HEK293 (cell line): ENCODE measurements at regions not wholly inside any gene's neighbourhood (a gene's known extent, or its start where the extent isn't known, plus 50 kb on each side); places are given as distances from the start of the nearest gene placed in this dataset.

Source experiments
- CTCF ChIA-PET: fragments of 350-600 bp; formaldehyde crosslinking; extraction: SDS; loops from one replicate; lab custom pipeline; 2021; ENCODE audit warnings: antibody characterized with exemption; lab: Yijun Ruan, JAX
- POLR2A ChIA-PET: fragments of 300-600 bp; formaldehyde crosslinking; extraction: SDS; loops from one replicate; lab custom pipeline; 2020; ENCODE audit warnings: antibody characterized with exemption, inconsistent platforms; lab: Yijun Ruan, JAX
- H3K27ac ChIP-seq: fragments of 200-500 bp; sonication (Bioruptor generic); 2 replicates; pipeline ENCODE4 v1.5.1; 2014; ENCODE audit warnings: low read depth, low read length, control low read depth, inconsistent platforms; ENCODE audit errors: extremely low read depth
- H3K36me3 ChIP-seq, 2 experiments: fragments of 200-500 bp in 1 of 2; sonication (Bioruptor generic) in 1 of 2; 1 replicate in 1 of 2; 2 replicates in 1 of 2; pipeline ENCODE4 v1.5.1; 2014 to 2017; ENCODE audit warnings: inconsistent platforms in 2 of 2, low read length in 2 of 2; ENCODE audit not compliant: control insufficient read depth in 2 of 2, insufficient read depth in 1 of 2
- H3K4me1 ChIP-seq: fragments of 200-500 bp; sonication (Bioruptor generic); 2 replicates; pipeline ENCODE4 v1.5.1; 2014; ENCODE audit warnings: mild to moderate bottlenecking, low read length, inconsistent platforms; ENCODE audit not compliant: control insufficient read depth, insufficient read depth
- H3K4me3 ChIP-seq: 2 replicates; pipeline ENCODE4 v1.5.1; 2011; ENCODE audit warnings: low read depth, mild to moderate bottlenecking, control low read depth, low read length, moderate library complexity
- H3K9me3 ChIP-seq: fragments of 200-500 bp; sonication (Bioruptor generic); 2 replicates; pipeline ENCODE4 v1.5.1; 2014; ENCODE audit warnings: low read depth, low read length, inconsistent platforms; ENCODE audit not compliant: control insufficient read depth, insufficient read depth
- ATF2 ChIP-seq: fragments of 450-650 bp; formaldehyde crosslinking; IDR thresholded peaks from 2 replicates; pipeline ENCODE4 v1.5.1; 2016; ENCODE audit warnings: missing biosample characterization, missing genetic modification characterization, low read depth
- GFI1B ChIP-seq: fragments of 450-650 bp; formaldehyde crosslinking; IDR thresholded peaks from 2 replicates; pipeline ENCODE4 v1.5.1; 2016; ENCODE audit warnings: missing biosample characterization, missing genetic modification characterization
- KLF10 ChIP-seq: fragments of 450-650 bp; IDR thresholded peaks from 2 replicates; pipeline ENCODE4 v1.5.1; 2018; ENCODE audit warnings: missing biosample characterization, mild to moderate bottlenecking, missing genetic modification characterization
- TSHZ1 ChIP-seq: fragments of 450-650 bp; formaldehyde crosslinking; IDR thresholded peaks from 2 replicates; pipeline ENCODE4 v1.5.1; 2016; ENCODE audit warnings: missing biosample characterization, missing genetic modification characterization, borderline replicate concordance
- ZBTB49 ChIP-seq: fragments of 450-650 bp; formaldehyde crosslinking; IDR thresholded peaks from 2 replicates; pipeline ENCODE4 v1.5.1; 2016; ENCODE audit warnings: missing biosample characterization, missing genetic modification characterization, low read depth
- ZNF10 ChIP-seq: fragments of 450-650 bp; formaldehyde crosslinking; IDR thresholded peaks from 2 replicates; pipeline ENCODE4 v1.5.1; 2017; ENCODE audit warnings: missing biosample characterization, missing genetic modification characterization
- ZNF146 ChIP-seq: fragments of 450-650 bp; formaldehyde crosslinking; IDR thresholded peaks from 2 replicates; pipeline ENCODE4 v1.5.1; 2016; ENCODE audit warnings: missing biosample characterization, missing genetic modification characterization
- ZNF148 ChIP-seq: fragments of 450-650 bp; formaldehyde crosslinking; IDR thresholded peaks from 2 replicates; pipeline ENCODE4 v1.5.0; 2017; ENCODE audit warnings: missing biosample characterization, missing genetic modification characterization, borderline replicate concordance
- ZNF155 ChIP-seq: fragments of 450-650 bp; formaldehyde crosslinking; IDR thresholded peaks from 2 replicates; pipeline ENCODE4 v1.5.1; 2016; ENCODE audit warnings: missing biosample characterization, missing genetic modification characterization
- ZNF175 ChIP-seq: fragments of 450-650 bp; formaldehyde crosslinking; IDR thresholded peaks from 2 replicates; pipeline ENCODE4 v1.5.1; 2016; ENCODE audit warnings: missing biosample characterization, missing genetic modification characterization
- ZNF202 ChIP-seq: fragments of 450-650 bp; formaldehyde crosslinking; IDR thresholded peaks from 2 replicates; pipeline ENCODE4 v1.5.1; 2016; ENCODE audit warnings: missing biosample characterization, missing genetic modification characterization, borderline replicate concordance
- ZNF248 ChIP-seq: fragments of 450-650 bp; formaldehyde crosslinking; IDR thresholded peaks from 2 replicates; pipeline ENCODE4 v1.5.1; 2017; ENCODE audit warnings: missing biosample characterization, missing genetic modification characterization
- ZNF26 ChIP-seq: fragments of 450-650 bp; formaldehyde crosslinking; IDR thresholded peaks from 2 replicates; pipeline ENCODE4 v1.5.1; 2016; ENCODE audit warnings: missing biosample characterization, missing genetic modification characterization
- ZNF292 ChIP-seq: fragments of 450-650 bp; formaldehyde crosslinking; IDR thresholded peaks from 2 replicates; pipeline ENCODE4 v1.5.1; 2016; ENCODE audit warnings: low read depth, missing biosample characterization, missing genetic modification characterization, borderline replicate concordance
- ZNF324 ChIP-seq: fragments of 450-650 bp; formaldehyde crosslinking; IDR thresholded peaks from 2 replicates; pipeline ENCODE4 v1.5.1; 2016; ENCODE audit warnings: missing biosample characterization, missing genetic modification characterization
- ZNF341 ChIP-seq: fragments of 450-650 bp; formaldehyde crosslinking; IDR thresholded peaks from 2 replicates; pipeline ENCODE4; 2016; ENCODE audit warnings: low read depth, missing biosample characterization, missing genetic modification characterization
- ZNF366 ChIP-seq: fragments of 450-650 bp; formaldehyde crosslinking; conservative IDR thresholded peaks from 2 replicates; pipeline ENCODE4 v1.5.1; 2016; ENCODE audit warnings: missing biosample characterization, missing genetic modification characterization
- ZNF37A ChIP-seq: fragments of 450-650 bp; IDR thresholded peaks from 2 replicates; pipeline ENCODE4 v1.5.1; 2018; ENCODE audit warnings: missing biosample characterization, missing genetic modification characterization
- ZNF391 ChIP-seq: fragments of 450-650 bp; formaldehyde crosslinking; IDR thresholded peaks from 2 replicates; pipeline ENCODE4 v1.5.1; 2016; ENCODE audit warnings: low read depth, missing biosample characterization, missing genetic modification characterization, borderline replicate concordance
- ZNF521 ChIP-seq: fragments of 450-650 bp; formaldehyde crosslinking; IDR thresholded peaks from 2 replicates; pipeline ENCODE4 v1.5.1; 2017; ENCODE audit warnings: missing biosample characterization, mild to moderate bottlenecking, missing genetic modification characterization
- ZNF544 ChIP-seq: fragments of 450-650 bp; formaldehyde crosslinking; IDR thresholded peaks from 2 replicates; pipeline ENCODE4 v1.5.0; 2017; ENCODE audit warnings: missing biosample characterization, missing genetic modification characterization
- ZNF548 ChIP-seq: fragments of 450-650 bp; formaldehyde crosslinking; IDR thresholded peaks from 2 replicates; pipeline ENCODE4 v1.5.1; 2016; ENCODE audit warnings: missing biosample characterization, missing genetic modification characterization
- ZNF561 ChIP-seq: fragments of 450-650 bp; IDR thresholded peaks from 2 replicates; pipeline ENCODE4 v1.5.1; 2018; ENCODE audit warnings: missing biosample characterization, missing genetic modification characterization, borderline replicate concordance
- ZNF596 ChIP-seq: fragments of 450-650 bp; IDR thresholded peaks from 2 replicates; pipeline ENCODE4 v1.5.0; 2018; ENCODE audit warnings: missing biosample characterization, mild to moderate bottlenecking, missing genetic modification characterization, moderate library complexity
- ZNF623 ChIP-seq: fragments of 450-650 bp; formaldehyde crosslinking; IDR thresholded peaks from 2 replicates; pipeline ENCODE4 v1.5.1; 2016; ENCODE audit warnings: missing biosample characterization, missing genetic modification characterization

GRCh38 chr4:19969492-19969891, 282.2 kb upstream of the SLIT2 start:
- Histone ChIP-seq H3K9me3 (no peaks in the 10 kb centered on the region), H3K4me1 (no peaks in the 10 kb centered on the region), H3K27ac (no peak overlapping the region), H3K36me3 (no peaks in the 10 kb centered on the region), H3K4me3 (no peak overlapping the region)
- ChIA-PET CTCF (no interaction called here), POLR2A (no interaction called here)
- no peak for TF ChIP-seq ZNF341
- no peak for TF ChIP-seq TSHZ1 (tag by site-specific recombination)
- no peak for TF ChIP-seq ZNF548 (tag by site-specific recombination)
- no peak for TF ChIP-seq ZNF292 (tag by site-specific recombination)
- TF ChIP-seq ATF2 (tag by site-specific recombination) = no peak
- no peak for TF ChIP-seq ZNF623 (tag by site-specific recombination)
- no peak for TF ChIP-seq KLF10
- TF ChIP-seq ZNF596 (tag by site-specific recombination) = no peak
- TF ChIP-seq ZNF561 (tag by site-specific recombination) = no peak
- TF ChIP-seq ZNF155 = no peak
- no peak for TF ChIP-seq ZNF248 (tag by site-specific recombination)
- no peak for TF ChIP-seq GFI1B (tag by site-specific recombination)
- no peak for TF ChIP-seq ZNF521
- TF ChIP-seq ZNF391 (tag by site-specific recombination) = no peak
- TF ChIP-seq ZNF148 (tag by site-specific recombination) = no peak
- no peak for TF ChIP-seq ZNF324
- no peak for TF ChIP-seq ZNF544 (tag by site-specific recombination)
- TF ChIP-seq ZNF175 = no peak
- TF ChIP-seq ZNF202 (tag by site-specific recombination) = no peak

- H3K4me3 ChIP-seq = no peak overlapping the region
- no peak overlapping the region for H3K27ac ChIP-seq
- no peaks in the 10 kb centered on the region for H3K9me3 ChIP-seq
- no peaks in the 10 kb centered on the region for H3K36me3 ChIP-seq
- TF ChIP-seq ZNF366 (tag by site-specific recombination) (no peak), ZNF146 (no peak), ZNF37A (tag by site-specific recombination) (no peak), ZBTB49 (tag by site-specific recombination) (no peak), ZNF10 (no peak), ZNF26 (tag by site-specific recombination) (no peak), GFI1B (tag by site-specific recombination) (no peak)
- ChIA-PET POLR2A (no interaction called here), CTCF (no interaction called here)
- H3K4me1 ChIP-seq = no peaks in the 10 kb centered on the region
Observed at GRCh38 chr4:19961091-19961490, 290.6 kb upstream of the SLIT2 start.
